ENCODE measurements at regions not wholly inside any gene's neighbourhood (a gene's known extent, or its start where the extent isn't known, plus 50 kb on each side); places are given as distances from the start of the nearest gene placed in this dataset.

DNA sequence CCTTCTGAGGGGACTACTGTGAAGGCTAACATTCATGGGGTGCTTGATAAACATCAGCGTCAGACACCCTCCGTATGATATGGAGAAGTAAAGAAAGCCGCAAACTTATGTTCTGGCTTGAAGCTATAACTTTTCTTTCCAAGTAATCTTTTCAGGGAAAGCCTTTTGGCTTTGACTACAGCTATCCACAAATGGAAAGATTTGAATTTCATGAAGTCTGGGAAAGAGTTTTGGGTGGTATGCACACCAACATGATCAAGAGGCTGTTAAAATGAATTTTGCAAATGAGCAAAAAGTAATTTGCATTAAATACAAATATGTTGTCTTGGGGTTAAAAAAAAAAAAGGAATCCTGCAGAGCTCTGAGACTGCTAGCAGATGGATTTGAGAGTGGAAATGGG lies 114.8 kb upstream of the LIMCH1 start:
- no peak overlapping the region for H2AFZ ChIP-seq (ENCODE audit: low read depth, low read length, severe bottlenecking)
- H3K36me3 ChIP-seq (ENCODE audit: low read length): no peaks in the 10 kb centered on the region
- no peaks in the 10 kb centered on the region for H3F3A ChIP-seq (ENCODE audit: insufficient read depth)

DNA sequence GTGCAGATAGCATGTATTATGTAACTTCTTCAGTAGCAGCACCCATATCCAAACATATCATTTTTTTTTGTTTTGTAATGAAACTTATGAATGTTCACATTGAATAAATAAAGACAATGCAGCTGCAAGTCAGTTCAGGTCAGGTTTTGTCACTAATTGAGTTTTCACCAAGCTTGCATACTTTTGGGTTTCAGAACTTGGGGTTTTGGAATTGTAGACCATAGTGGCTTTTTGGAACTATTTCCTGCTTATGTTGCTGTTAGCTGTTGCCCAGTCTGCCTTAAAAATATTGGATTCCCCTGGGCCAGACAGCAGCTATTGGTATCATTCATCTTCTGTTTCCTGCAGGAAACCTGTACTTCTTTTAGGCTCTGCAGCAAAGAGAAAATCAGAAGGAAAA lies 113.4 kb upstream of the LIMCH1 start:
- no peak overlapping the region for H3K9ac ChIP-seq (ENCODE audit: low read length)
- no peak overlapping the region for H3K27ac ChIP-seq (ENCODE audit: low read depth, low read length)
- no peaks in the 10 kb centered on the region for H3K36me3 ChIP-seq (ENCODE audit: low read length)
- H3K9me3 ChIP-seq (ENCODE audit: insufficient read depth, low read length): no peaks in the 10 kb centered on the region
- no peaks in the 10 kb centered on the region for H3K27me3 ChIP-seq (ENCODE audit: low read length)
- no peaks in the 10 kb centered on the region for H3K79me2 ChIP-seq (ENCODE audit: insufficient read depth, low read length)
- H3K4me3 ChIP-seq (ENCODE audit: insufficient read depth, low read length, poor library complexity, severe bottlenecking): no peak overlapping the region
- TF ChIP-seq, protein P1, sequence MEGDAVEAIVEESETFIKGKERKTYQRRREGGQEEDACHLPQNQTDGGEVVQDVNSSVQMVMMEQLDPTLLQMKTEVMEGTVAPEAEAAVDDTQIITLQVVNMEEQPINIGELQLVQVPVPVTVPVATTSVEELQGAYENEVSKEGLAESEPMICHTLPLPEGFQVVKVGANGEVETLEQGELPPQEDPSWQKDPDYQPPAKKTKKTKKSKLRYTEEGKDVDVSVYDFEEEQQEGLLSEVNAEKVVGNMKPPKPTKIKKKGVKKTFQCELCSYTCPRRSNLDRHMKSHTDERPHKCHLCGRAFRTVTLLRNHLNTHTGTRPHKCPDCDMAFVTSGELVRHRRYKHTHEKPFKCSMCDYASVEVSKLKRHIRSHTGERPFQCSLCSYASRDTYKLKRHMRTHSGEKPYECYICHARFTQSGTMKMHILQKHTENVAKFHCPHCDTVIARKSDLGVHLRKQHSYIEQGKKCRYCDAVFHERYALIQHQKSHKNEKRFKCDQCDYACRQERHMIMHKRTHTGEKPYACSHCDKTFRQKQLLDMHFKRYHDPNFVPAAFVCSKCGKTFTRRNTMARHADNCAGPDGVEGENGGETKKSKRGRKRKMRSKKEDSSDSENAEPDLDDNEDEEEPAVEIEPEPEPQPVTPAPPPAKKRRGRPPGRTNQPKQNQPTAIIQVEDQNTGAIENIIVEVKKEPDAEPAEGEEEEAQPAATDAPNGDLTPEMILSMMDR (IDR thresholded peaks at IDR 0.05; ENCODE audit: insufficient read depth, low read length, poor library complexity, severe bottlenecking): no peak
- no peak for TF ChIP-seq EZH2phosphoT487 (conservative IDR thresholded peaks at IDR 0.05; ENCODE audit: low read length)
- H2AFZ ChIP-seq (ENCODE audit: low read depth, low read length, severe bottlenecking): no peak overlapping the region
- no peaks in the 10 kb centered on the region for H3K9me2 ChIP-seq (replicated peaks; ENCODE audit: insufficient read depth, low read length)
- no peak overlapping the region for H3K4me2 ChIP-seq (ENCODE audit: low read depth, low read length, poor library complexity, severe bottlenecking)
- H3F3A ChIP-seq (ENCODE audit: insufficient read depth): no peaks in the 10 kb centered on the region
- H4K20me1 ChIP-seq (ENCODE audit: low read depth, low read length): no peaks in the 10 kb centered on the region

More for the DNA sequence above, 114.8 kb upstream of the LIMCH1 start:
- H3K9ac ChIP-seq (ENCODE audit: low read length): no peak overlapping the region
- TF ChIP-seq EZH2phosphoT487 (conservative IDR thresholded peaks at IDR 0.05; ENCODE audit: low read length): no peak
- TF ChIP-seq, protein P1 (IDR thresholded peaks at IDR 0.05; ENCODE audit: insufficient read depth, low read length, poor library complexity, severe bottlenecking): no peak
- no peak overlapping the region for H3K4me3 ChIP-seq (ENCODE audit: insufficient read depth, low read length, poor library complexity, severe bottlenecking)
- H3K27me3 ChIP-seq (ENCODE audit: low read length): no peaks in the 10 kb centered on the region
- no peaks in the 10 kb centered on the region for H4K20me1 ChIP-seq (ENCODE audit: low read depth, low read length)
- H3K79me2 ChIP-seq (ENCODE audit: insufficient read depth, low read length): no peaks in the 10 kb centered on the region
- no peak overlapping the region for H3K27ac ChIP-seq (ENCODE audit: low read depth, low read length)
- H3K9me3 ChIP-seq (ENCODE audit: insufficient read depth, low read length): no peaks in the 10 kb centered on the region
- no peak overlapping the region for H3K4me2 ChIP-seq (ENCODE audit: low read depth, low read length, poor library complexity, severe bottlenecking)
- H3K9me2 ChIP-seq (replicated peaks; ENCODE audit: insufficient read depth, low read length): no peaks in the 10 kb centered on the region

DNA sequence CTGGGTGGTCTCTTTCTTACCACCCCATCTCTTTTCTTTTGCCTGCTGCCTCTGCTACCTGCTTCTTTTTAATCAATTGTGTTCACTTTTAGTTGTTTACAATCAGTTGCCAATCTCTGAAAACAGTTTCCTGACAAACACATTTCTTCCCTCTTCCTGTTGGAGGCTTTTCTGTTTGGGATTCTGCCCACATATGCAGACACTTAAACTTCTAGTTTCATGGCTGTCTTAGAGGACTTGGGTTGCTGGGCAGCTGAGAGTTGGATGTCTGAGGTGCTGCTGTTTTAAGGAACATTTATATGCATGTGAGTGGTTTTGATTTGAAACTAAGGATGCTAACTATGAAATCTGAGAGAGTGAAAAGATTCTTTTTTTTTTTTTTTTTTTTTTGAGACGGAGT lies 112.3 kb upstream of the LIMCH1 start:
- Histone ChIP-seq H3K9me3 (ENCODE audit: insufficient read depth, low read length) (no peaks in the 10 kb centered on the region), H3K9me2 (replicated peaks; ENCODE audit: insufficient read depth, low read length) (no peaks in the 10 kb centered on the region), H3F3A (ENCODE audit: insufficient read depth) (no peaks in the 10 kb centered on the region), H4K20me1 (ENCODE audit: low read depth, low read length) (no peaks in the 10 kb centered on the region), H2AFZ (ENCODE audit: low read depth, low read length, severe bottlenecking) (no peak overlapping the region), H3K27ac (ENCODE audit: low read depth, low read length) (no peak overlapping the region), H3K36me3 (ENCODE audit: low read length) (no peaks in the 10 kb centered on the region), H3K4me2 (ENCODE audit: low read depth, low read length, poor library complexity, severe bottlenecking) (no peak overlapping the region), H3K27me3 (ENCODE audit: low read length) (no peaks in the 10 kb centered on the region), H3K4me3 (ENCODE audit: insufficient read depth, low read length, poor library complexity, severe bottlenecking) (no peak overlapping the region), H3K9ac (ENCODE audit: low read length) (no peak overlapping the region), H3K79me2 (ENCODE audit: insufficient read depth, low read length) (no peaks in the 10 kb centered on the region)
- TF ChIP-seq, protein P1 (IDR thresholded peaks at IDR 0.05; ENCODE audit: insufficient read depth, low read length, poor library complexity, severe bottlenecking): no peak
- TF ChIP-seq EZH2phosphoT487 (conservative IDR thresholded peaks at IDR 0.05; ENCODE audit: low read length): no peak
